Neuronal stem cell (in vitro differentiated cells): ENCODE measurements at regions not wholly inside any gene's neighbourhood (a gene's known extent, or its start where the extent isn't known, plus 50 kb on each side); places are given as distances from the start of the nearest gene placed in this dataset.

Experiments
- DNase-seq: peaks from one replicate; pipeline ENCODE4 v3.0.0-alpha.2; 2013; ENCODE audit warnings: low spot score
- H2AFZ ChIP-seq: one replicate; pipeline ENCODE4 v1.6.1; 2013; ENCODE audit warnings: mild to moderate bottlenecking, low read length, inconsistent platforms
- H2AK5ac ChIP-seq: 2 replicates; pipeline ENCODE4 v1.6.1; 2013; ENCODE audit warnings: low read depth, mild to moderate bottlenecking, inconsistent platforms, low read length, moderate library complexity, mixed read lengths
- H2BK120ac ChIP-seq: 2 replicates; pipeline ENCODE4 v1.6.1; 2013; ENCODE audit warnings: low read depth, mild to moderate bottlenecking, inconsistent platforms, low read length, moderate library complexity, mixed read lengths
- H2BK12ac ChIP-seq: one replicate; pipeline ENCODE4 v1.6.1; 2013; ENCODE audit warnings: low read length, inconsistent platforms
- H2BK15ac ChIP-seq: 2 replicates; pipeline ENCODE4 v1.6.1; 2013; ENCODE audit warnings: mild to moderate bottlenecking, low read length, inconsistent platforms, mixed read lengths
- H2BK5ac ChIP-seq: one replicate; pipeline ENCODE4 v1.6.1; 2013; ENCODE audit warnings: inconsistent platforms, mild to moderate bottlenecking, low read length, moderate library complexity
- H3K14ac ChIP-seq: one replicate; pipeline ENCODE4 v1.6.1; 2013; ENCODE audit warnings: low read length, inconsistent platforms
- H3K18ac ChIP-seq: 2 replicates; pipeline ENCODE4 v1.6.1; 2013; ENCODE audit warnings: low read length, inconsistent platforms
- H3K23ac ChIP-seq: 2 replicates; pipeline ENCODE4 v1.6.1; 2013; ENCODE audit warnings: low read depth, mild to moderate bottlenecking, mixed read lengths, low read length, inconsistent platforms; ENCODE audit not compliant: poor library complexity
- H3K27ac ChIP-seq: replicated peaks from 3 replicates; pipeline ENCODE4 v1.5.1; 2013; ENCODE audit warnings: low read length, inconsistent platforms
- H3K27me3 ChIP-seq, 3 experiments: 2 replicates each; pipeline ENCODE4 v1.6.1; 2013; ENCODE audit warnings: low read length in 3 of 3, mild to moderate bottlenecking in 2 of 3, inconsistent platforms in 1 of 3, low read depth in 1 of 3, mixed read lengths in 1 of 3, moderate library complexity in 1 of 3; ENCODE audit not compliant: control insufficient read depth in 3 of 3, insufficient read depth in 3 of 3
- H3K36me3 ChIP-seq, 2 donors: replicated peaks in 1 of 2; 2 replicates each; pipeline ENCODE4 v1.6.1; 2013; ENCODE audit warnings: low read length in 2 of 2; ENCODE audit not compliant: control insufficient read depth in 2 of 2, insufficient read depth in 2 of 2
- H3K4ac ChIP-seq: 2 replicates; pipeline ENCODE4 v1.6.1; 2013; ENCODE audit warnings: inconsistent platforms, mild to moderate bottlenecking, low read length, moderate library complexity
- H3K4me1 ChIP-seq, 2 donors: 1 replicate in 1 of 2; 2 replicates in 1 of 2; pipeline ENCODE4 v1.6.1; 2013; ENCODE audit warnings: low read length in 2 of 2, low read depth in 1 of 2; ENCODE audit not compliant: control insufficient read depth in 2 of 2, insufficient read depth in 1 of 2
- H3K4me2 ChIP-seq: one replicate; pipeline ENCODE4 v1.6.1; 2013; ENCODE audit warnings: mild to moderate bottlenecking, low read length, inconsistent platforms; ENCODE audit not compliant: insufficient read depth, poor library complexity, severe bottlenecking
- H3K4me3 ChIP-seq, 2 donors: 2 replicates each; pipeline ENCODE4 v1.5.1; 2013; ENCODE audit warnings: low read length in 2 of 2, mild to moderate bottlenecking in 2 of 2, inconsistent platforms in 1 of 2, moderate library complexity in 1 of 2
- H3K79me1 ChIP-seq: one replicate; pipeline ENCODE4 v1.6.1; 2013; ENCODE audit warnings: low read depth, mild to moderate bottlenecking, inconsistent platforms, low read length, moderate library complexity
- H3K9ac ChIP-seq: one replicate; pipeline ENCODE4 v1.6.1; 2013; ENCODE audit warnings: mild to moderate bottlenecking, low read depth, low read length, inconsistent platforms; ENCODE audit not compliant: poor library complexity
- H3K9me3 ChIP-seq, 2 donors: replicated peaks in 1 of 2; 2 replicates each; pipeline versions ENCODE3 to v1.6.1; 2013; ENCODE audit warnings: low read length in 2 of 2, mild to moderate bottlenecking in 2 of 2, inconsistent platforms in 1 of 2, low read depth in 1 of 2, mixed read lengths in 1 of 2, moderate library complexity in 1 of 2; ENCODE audit not compliant: control insufficient read depth in 2 of 2, insufficient read depth in 1 of 2
- H4K8ac ChIP-seq: one replicate; pipeline ENCODE4 v1.6.1; 2013; ENCODE audit warnings: low read depth, mild to moderate bottlenecking, inconsistent platforms, low read length, moderate library complexity
- H4K91ac ChIP-seq: one replicate; pipeline ENCODE4 v1.6.1; 2013; ENCODE audit warnings: low read length, low read depth, mild to moderate bottlenecking, inconsistent platforms; ENCODE audit not compliant: poor library complexity
- WGBS, 2 donors: extraction: QIAGEN DNeasy Blood & Tissue Kit; methylation state at CpG; one replicate each; pipeline ENCODE4 v1.1.7; 2013; ENCODE audit warnings: missing lambda C conversion rate in 2 of 2, mixed read lengths in 1 of 2; ENCODE audit not compliant: insufficient read length in 2 of 2, insufficient replicate concordance in 1 of 2; ENCODE audit errors: extremely low coverage in 2 of 2; 5-methylcytosine and 5-hydroxymethylcytosine counted together

GRCh38 chr5:17930346-17930745 lies 296.1 kb downstream of the TAF11L14 start:
- H2AK5ac ChIP-seq, result no peak overlapping the region
- no peak overlapping the region for H3K27ac ChIP-seq
- H3K27me3 ChIP-seq, result no peaks in the 10 kb centered on the region
- H2BK12ac ChIP-seq, result no peak overlapping the region
- peaks cover 0 to 2% of the 10 kb centered on the region in 2 donors for H3K4me1 ChIP-seq
- H3K79me1 ChIP-seq, result no peaks in the 10 kb centered on the region
- no peak overlapping the region for H4K8ac ChIP-seq
- no peak overlapping the region for H3K4me3 ChIP-seq
- H4K91ac ChIP-seq, result no peak overlapping the region
- no peak overlapping the region for H3K4ac ChIP-seq
- no peak overlapping the region for H3K4me2 ChIP-seq
- no peak overlapping the region for H3K23ac ChIP-seq
- H3K9me3 ChIP-seq, result peaks cover 2 to 5% of the 10 kb centered on the region in 2 donors
- H3K14ac ChIP-seq, result no peak overlapping the region
- no peak overlapping the region for H2AFZ ChIP-seq
- no peak overlapping the region for H3K18ac ChIP-seq
- no peaks in the 10 kb centered on the region for H3K36me3 ChIP-seq
- H3K9ac ChIP-seq, result no peak overlapping the region
- no peak overlapping the region for H2BK5ac ChIP-seq
- DNase-seq, result no peak
- H2BK120ac ChIP-seq, result no peak overlapping the region
- H2BK15ac ChIP-seq, result no peak overlapping the region

DNA sequence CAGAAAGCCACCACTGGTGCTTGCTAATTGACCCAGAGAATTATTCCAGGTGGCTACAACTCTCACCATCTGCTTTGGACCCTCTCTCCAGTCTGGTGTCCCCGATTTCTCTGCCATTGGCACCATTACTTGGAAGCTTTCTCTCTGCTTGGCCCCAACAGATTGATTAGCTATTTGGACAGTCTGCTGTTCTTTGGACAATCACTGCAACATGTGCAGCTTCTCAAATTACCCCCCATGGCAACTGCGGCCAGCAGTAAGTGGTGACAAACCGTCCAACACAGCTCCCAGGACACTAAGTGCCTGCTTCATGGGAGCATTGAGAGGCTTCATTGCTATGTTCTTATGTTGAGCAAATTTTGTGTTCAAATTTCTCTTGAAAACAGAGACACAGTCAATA lies 309.8 kb downstream of the TAF11L14 start:
- Histone ChIP-seq H3K4me2 (no peak overlapping the region), H2AK5ac (no peak overlapping the region), H2AFZ (no peak overlapping the region), H3K36me3 (no peaks in the 10 kb centered on the region), H3K27me3 (no peaks in the 10 kb centered on the region), H4K8ac (no peak overlapping the region), H3K9me3 (no peaks in the 10 kb centered on the region), H3K14ac (no peak overlapping the region), H2BK12ac (no peak overlapping the region), H3K18ac (no peak overlapping the region), H3K9ac (no peak overlapping the region), H3K4me1 (no peaks in the 10 kb centered on the region), H4K91ac (no peak overlapping the region), H3K4ac (no peak overlapping the region), H2BK5ac (no peak overlapping the region), H3K79me1 (no peaks in the 10 kb centered on the region), H3K4me3 (no peak overlapping the region), H3K23ac (no peak overlapping the region), H3K27ac (no peak overlapping the region), H2BK120ac (no peak overlapping the region), H2BK15ac (no peak overlapping the region)
- WGBS, 2 donors, result no CpG with 5 or more reads among the region's 3 CpGs
- no peak for DNase-seq

GRCh38 chr5:17947029-17947428 lies 312.8 kb downstream of the TAF11L14 start:
- no peak overlapping the region for H3K23ac ChIP-seq
- no peaks in the 10 kb centered on the region for H3K27me3 ChIP-seq
- no peaks in the 10 kb centered on the region for H3K9me3 ChIP-seq
- H3K14ac ChIP-seq, result no peak overlapping the region
- no peak overlapping the region for H3K4me3 ChIP-seq
- H2BK15ac ChIP-seq, result no peak overlapping the region
- H3K4me2 ChIP-seq, result no peak overlapping the region
- H4K91ac ChIP-seq, result no peak overlapping the region
- no peak overlapping the region for H2BK5ac ChIP-seq
- no peaks in the 10 kb centered on the region for H3K36me3 ChIP-seq
- H2AK5ac ChIP-seq, result no peak overlapping the region
- no peak overlapping the region for H3K4ac ChIP-seq
- no peaks in the 10 kb centered on the region for H3K79me1 ChIP-seq
- no peak overlapping the region for H4K8ac ChIP-seq
- peaks cover 0 to 3% of the 10 kb centered on the region in 2 donors for H3K4me1 ChIP-seq
- H3K9ac ChIP-seq, result no peak overlapping the region
- no peak overlapping the region for H3K27ac ChIP-seq
- H2BK12ac ChIP-seq, result no peak overlapping the region
- no peak overlapping the region for H2BK120ac ChIP-seq
- DNase-seq, result no peak
- no CpG with 5 or more reads among the region's 1 CpG for WGBS, 2 donors
- no peak overlapping the region for H2AFZ ChIP-seq
- no peak overlapping the region for H3K18ac ChIP-seq

GRCh38 chr5:17951392-17952169 lies 317.3 kb downstream of the TAF11L14 start:
- Histone ChIP-seq H4K91ac (no peak overlapping the region), H3K27ac (no peak overlapping the region), H3K9ac (no peak overlapping the region), H2BK12ac (no peak overlapping the region), H3K79me1 (no peaks in the 10 kb centered on the region), H3K14ac (no peak overlapping the region), H3K36me3 (no peaks in the 10 kb centered on the region), H2BK15ac (no peak overlapping the region), H2BK120ac (no peak overlapping the region), H3K4me3 (no peak overlapping the region), H3K23ac (no peak overlapping the region), H3K4ac (no peak overlapping the region), H3K4me1 (peaks cover 0 to 3% of the 10 kb centered on the region in 2 donors), H3K27me3 (no peaks in the 10 kb centered on the region), H3K4me2 (no peak overlapping the region), H2AFZ (peak overlapping the region; percentile 73), H3K9me3 (no peaks in the 10 kb centered on the region), H4K8ac (no peak overlapping the region), H2BK5ac (no peak overlapping the region), H3K18ac (no peak overlapping the region), H2AK5ac (no peak overlapping the region)
- WGBS, 2 donors, result no CpG with 5 or more reads among the region's 9 CpGs
- peak; percentile 3 for DNase-seq
